ENCODE measurements at regions not wholly inside any gene's neighbourhood (a gene's known extent, or its start where the extent isn't known, plus 50 kb on each side); places are given as distances from the start of the nearest gene placed in this dataset.
A peak's percentile ranks its signal among the peaks of the same experiment; 100 is the strongest.

DNA sequence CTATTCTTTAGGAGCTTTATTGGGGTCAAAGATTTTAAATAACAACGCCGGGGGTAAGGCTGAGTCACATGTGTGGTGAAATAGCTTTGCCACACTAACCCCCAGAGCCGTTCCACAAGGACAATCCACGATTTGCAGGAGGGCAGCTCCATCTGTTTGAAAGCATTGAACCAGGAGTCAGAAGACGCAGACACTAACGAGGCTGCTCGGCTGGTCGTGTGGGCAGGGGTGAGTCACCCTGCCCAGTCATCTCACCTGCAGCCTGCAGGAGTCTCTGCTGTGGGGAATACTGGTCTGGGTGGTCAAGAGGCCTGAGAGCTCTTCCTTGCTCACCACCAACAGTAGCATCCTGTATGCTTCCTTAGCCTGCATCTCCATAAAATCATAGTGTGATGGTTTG is 149.2 kb upstream of the NCK2 start:
- DNase-seq (ENCODE audit: low read depth): peak; percentile 71

DNA sequence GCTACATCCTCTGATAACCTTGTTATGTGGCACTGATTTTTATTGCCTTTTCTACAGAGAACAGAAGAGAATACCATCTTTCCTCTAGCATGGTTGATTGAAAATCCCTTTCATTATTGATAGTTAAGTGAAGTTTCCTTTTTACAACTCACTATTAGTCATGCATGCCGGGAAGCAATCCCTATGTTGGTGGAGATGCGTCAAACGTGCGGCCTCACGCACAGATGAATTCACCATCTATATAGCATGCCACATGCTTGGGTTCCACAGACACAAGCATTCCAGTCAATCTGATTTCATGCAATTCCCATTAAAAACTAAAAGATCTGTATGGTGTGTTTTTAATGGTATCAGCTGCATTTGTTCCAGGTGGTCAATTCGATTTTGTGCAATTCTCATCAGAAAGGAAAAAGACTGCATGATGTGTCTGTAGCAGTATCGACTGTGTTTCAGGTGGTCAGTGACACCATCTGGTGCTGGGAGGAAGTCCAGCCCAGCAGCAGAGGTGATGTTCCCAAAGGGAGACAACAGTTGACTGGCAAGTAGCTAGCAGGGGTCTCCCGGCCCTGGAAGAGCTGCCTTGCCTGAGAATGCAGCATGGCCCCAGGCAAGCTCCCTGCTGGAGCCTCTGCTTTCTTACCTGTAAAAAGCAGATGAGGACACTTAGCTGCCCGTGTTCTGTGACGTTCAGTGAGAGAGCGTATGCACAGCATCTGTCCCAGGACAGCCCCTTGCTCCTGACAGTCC is 151.3 kb upstream of the NCK2 start:
- peak; percentile 39 for DNase-seq (ENCODE audit: low read depth)

DNA sequence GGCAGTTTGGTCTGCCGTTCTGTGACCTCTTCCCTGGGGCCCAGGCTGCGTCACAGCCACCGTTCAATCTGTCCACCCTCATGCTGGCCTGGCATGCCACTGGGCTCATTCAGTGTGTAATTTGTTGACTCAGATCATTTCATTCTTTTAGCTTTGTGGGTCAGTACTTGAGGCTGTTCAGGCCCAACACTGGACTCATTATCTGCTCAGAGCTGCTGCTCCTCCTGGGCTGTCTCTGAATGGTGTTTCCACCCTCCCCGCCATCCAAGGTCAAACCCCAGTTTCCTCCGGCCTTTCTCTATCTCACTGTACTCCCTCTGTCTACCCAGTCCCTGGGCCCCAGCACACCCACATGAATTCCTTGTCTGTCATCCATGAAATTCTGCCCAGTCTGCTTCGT is 152.4 kb upstream of the NCK2 start:
- no peak for DNase-seq (ENCODE audit: low read depth)

DNA sequence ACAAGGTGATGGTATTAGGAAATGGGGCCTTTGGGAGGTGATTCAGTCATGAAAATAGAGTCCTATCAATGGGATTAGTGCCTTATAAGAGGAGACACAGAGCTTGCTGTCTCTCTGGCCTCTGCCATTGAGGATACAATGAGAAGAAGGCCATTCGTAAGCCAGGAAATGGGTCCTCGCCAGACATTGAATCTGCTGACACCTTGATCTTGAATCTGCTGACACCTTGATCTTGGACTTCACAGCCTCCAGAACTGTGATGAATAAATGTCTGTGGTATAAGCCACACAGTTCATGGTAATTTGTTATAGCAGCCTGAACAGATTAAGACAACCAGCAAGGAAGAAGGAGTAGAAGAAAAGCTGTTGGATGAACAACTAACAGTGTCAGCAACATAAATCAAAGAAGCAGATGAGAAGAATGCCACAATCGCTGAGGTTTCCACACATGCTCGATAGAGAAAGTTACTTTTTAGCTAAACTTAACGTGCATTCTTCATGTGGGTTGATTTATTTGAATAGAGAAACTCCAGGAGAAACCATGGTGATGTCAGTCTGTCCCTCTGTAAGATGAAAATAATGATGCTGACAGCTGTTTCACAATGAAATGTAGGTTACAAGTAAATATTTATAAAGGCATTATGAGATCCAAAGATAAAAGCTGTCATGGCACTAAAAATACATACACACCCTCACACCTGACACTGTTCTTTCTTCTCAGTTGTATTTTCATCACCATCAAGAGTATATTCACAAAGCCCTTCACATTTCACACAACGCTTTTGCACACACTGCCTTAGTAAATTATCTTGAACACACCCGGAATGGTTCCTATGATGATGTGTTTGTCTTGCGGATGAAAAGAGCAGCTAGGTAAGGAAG is 153.7 kb upstream of the NCK2 start:
- no peak for DNase-seq (ENCODE audit: low read depth)

DNA sequence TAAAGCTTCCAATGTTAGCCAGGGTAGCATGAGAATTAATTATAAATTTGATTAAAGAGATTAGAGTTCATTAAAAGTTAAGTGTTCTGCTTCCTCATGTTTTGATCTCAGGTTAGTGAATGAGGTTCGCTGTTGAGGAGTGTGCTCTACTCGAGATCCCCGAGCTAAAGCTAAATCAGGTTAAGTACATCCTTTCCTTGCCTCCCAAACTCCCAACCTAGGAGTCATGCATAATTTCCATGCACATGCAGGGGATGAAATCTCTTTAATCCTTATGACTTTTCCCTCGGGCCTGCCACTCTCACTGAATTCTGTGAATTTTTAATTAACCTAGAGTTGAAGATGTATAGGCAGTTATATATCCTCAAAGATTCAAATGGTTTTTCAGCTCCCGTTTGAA is 156.1 kb upstream of the NCK2 start:
- no peak for DNase-seq (ENCODE audit: low read depth)

DNA sequence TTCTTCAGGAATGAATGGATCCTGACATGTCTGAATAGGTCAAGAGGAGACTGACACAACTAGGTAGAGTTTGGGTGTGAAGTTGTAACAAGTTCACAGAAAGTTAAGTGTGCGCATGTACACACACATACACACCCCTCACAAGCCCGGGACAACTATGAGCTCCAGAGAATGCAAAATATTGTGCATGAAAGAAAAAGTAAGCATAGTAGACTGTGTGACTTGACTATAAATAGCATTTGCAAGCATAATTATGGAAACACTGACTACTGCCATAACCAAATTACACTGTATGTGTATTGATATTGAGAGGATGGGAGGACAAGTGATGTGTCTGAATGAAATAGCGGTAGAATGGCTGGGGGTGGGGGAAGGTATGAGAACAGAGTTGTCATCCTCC is 157.1 kb upstream of the NCK2 start:
- no peak for DNase-seq (ENCODE audit: low read depth)

DNA sequence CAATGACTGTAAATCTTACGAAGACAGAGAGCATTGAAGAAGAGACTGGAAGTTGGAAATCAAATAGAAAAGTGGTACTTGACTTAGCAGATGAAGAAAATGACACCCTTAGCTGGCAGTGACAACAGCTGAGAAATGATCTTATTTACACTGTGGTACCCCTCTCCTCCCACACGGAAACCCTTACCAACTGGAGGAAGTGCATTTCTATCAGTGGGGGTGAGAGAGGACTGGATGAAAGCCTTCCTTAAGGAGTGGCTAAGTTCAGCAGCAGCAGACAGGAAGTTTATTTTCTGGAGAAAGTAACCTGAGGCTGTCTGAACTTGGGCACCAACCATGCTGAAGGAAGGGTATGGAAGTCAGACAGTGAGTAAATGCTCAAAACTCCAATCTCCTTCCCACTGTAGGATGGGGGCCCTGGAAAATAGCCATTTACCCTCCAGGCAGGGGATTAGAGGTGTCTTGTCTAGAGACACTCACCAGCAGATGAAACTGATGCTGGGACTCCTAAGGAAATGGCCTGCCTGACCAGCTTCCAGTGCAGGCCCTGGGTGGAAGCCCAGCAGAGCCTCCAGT is 160.2 kb upstream of the NCK2 start:
- DNase-seq (ENCODE audit: low read depth): no peak

DNA sequence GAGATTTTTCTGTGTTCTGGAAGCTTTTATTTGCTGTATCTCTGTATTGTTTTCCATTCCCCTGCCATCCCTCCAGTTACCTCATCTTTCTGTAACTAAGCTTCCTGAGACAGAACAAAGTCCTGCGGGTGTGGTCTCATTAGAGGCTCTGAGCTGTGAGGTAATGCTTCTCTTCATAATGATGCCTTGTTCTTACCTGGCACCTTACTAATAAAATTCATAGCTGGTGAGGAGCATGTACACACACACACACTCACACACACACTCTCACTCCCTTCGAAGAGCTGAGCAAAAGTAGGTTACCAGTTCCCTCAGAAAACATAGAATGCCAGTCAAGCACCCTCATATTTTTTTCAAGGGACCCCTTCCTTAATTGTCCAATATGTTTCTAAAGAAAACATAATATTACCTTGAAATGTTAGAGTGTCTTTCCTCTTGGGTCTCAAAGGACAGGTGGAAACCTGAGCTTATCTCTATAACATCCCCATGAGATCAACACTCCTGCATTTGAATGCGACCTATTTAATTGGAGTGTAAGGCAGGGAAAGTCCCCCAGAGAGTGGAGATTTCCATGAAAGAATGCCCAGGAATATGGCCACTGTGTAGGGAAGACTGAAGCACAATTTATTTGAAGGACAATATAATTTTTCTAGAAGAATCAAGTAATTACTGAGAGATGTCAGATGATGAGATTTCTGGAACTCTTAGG is 161.6 kb upstream of the NCK2 start:
- no peak for DNase-seq (ENCODE audit: low read depth)

DNA sequence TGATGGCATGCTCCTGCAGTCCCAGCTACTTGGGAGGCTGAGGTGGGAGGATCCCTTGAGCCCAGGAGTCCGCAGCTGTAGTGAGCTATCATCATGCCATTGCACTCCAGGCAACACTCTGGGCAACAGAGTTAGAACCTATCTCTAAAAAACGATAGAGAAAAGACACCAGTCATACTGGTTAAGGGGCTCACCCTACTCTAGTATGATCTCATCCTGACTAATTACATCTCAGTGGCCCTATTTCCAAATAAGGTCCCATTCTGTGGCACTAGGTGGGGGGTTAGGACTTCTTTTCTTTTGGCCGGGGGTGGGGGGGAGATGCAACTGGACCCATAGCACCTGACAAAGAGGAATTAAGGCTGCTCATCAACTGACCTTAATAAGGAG is 163.2 kb upstream of the NCK2 start:
- no peak for DNase-seq (ENCODE audit: low read depth)

DNA sequence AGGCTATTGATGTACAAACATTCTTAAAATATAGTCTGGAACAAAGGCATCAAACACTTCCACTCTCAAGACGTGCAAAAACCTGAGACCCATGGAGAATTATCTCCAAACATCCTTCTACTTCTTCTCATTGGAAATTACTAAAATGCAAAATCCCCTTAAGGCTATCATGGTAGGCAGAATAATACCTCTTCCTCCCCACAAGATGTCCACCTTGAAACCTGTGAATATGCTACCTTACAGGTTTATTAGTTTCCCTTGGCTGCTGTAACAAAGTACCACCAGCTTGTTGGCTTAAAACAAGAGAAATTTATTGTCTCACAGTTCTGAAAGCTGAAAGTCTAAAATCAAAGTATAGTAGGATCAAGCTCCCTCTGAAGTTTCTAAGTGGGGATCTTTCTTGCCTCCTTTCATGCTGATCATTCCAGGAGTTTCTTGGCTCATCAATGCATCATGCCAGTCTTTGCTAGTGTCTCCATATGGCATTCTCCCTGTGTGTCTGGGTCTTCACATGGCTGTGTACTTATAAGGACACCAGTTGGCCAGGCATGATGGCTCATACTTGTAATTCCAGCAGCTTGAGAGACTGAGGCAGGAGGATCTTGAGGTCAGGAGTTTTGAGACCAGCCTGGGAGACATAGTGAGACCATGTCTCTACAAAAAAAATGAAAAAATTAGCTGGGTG is 163.7 kb upstream of the NCK2 start:
- DNase-seq (ENCODE audit: low read depth): no peak

DNA sequence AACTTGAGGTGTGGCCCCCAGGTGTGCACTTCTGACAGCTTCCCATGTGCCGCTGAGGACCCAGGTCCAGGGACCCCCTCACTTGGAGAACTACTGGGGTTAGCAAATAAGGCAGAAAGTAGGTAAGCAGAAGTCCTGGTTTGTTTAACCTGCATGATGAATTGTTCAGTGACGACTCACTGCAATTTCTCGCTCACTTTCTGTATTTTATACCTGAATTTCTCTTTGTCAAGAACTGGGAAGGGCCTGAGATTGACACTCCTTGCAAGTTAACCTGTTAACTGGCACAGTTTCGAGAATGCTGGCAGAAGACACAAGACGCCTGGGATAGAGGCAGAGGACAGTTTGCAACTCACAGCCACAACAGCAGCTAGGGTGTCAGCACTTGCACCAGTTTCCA is 164.5 kb upstream of the NCK2 start:
- no peak for DNase-seq (ENCODE audit: low read depth)

DNA sequence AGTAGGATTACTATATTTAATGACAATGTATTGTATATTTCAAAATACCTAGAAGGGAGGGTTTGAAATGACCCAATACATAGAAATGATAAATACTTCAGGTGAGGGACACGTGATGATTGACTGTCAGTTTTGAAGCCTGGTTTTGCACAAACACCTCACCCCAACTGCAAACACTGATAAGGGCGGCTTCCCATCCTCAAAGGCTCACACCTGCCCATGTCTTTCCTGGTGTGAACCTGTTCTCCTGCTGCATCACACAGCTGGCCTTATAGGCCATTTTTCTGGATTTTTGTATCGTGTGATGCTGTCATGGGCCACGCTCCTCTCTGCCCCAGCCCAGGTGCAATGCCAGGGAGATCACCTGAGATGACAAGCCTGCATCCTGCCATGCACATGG is 166.5 kb upstream of the NCK2 start:
- DNase-seq (ENCODE audit: low read depth): no peak

DNA sequence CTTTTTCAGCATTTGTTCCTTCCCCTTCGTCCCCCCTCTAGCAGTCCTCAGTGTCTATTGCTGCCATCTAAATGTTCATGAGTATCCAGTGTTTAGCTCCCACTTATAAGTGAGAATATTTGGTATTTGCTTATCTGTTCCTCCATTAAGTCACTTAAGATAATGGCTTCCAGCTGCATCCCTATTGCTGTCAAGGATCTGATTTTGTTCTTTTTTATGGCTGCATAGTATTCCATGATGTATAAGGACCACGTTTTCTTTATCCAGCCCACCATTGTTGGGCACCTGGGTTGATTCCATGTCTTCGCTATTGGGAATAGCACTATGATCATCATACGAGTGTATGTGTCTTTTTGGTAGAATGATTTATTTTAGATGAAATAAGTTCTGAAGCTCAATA is 166.9 kb upstream of the NCK2 start:
- no peak for DNase-seq (ENCODE audit: low read depth)

DNA sequence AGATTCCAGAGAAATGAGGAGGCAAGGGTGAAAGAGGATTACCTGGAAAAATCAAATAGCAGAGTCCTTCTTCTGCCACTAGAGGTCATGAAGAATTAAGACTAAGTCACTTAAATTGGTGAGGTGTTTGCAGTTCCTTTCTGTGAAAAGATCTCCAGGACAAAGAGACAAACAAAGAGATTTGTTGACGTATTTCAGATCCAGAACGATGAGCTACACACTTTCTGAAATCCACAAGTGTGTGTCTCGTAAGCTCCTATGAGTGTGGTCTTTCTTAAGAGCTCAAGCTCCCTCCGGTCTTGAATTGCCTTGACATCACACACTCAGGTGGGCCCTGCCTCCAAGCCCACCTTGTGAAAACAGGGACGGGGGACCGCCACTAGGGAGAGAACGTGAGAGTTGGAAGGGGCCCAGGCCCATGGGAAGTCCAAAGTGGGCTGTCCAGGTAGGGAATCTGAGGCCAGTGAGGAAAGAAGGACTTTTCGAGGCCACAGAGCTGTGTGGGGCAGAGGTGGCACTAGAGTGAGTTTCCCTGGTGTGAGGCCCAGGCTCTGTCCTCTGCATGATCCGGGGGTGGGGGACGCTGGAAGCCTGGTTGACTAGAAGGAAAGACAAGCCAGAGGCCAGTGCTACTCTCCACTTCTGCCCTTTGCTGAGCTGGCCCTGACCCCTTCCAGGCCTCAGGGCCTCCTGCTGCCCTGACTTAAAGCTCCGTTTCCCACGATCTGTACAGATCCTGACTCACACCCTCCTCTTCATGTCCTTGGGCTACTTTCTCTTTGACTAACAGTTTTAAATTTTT is 168.1 kb upstream of the NCK2 start:
- DNase-seq (ENCODE audit: low read depth): peak; percentile 51

DNA sequence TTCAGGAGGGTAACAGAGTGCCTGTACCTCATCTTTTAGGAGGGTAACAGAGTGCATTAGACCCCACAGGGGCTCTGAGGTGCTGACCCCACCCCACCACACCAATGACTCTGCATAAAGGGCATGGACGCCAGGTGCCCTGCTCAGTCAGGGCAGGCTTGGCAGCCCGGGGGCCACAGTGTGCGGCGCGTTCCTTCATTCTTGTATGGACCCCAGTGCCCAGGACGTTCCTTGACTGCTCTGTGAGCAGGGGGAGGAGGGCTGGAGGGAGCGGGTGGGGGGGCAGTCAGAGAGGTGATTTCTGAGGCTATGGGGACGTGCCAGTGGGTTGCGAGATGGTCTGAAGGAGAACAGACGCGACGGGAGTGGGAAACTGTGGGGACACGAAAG is 168.7 kb upstream of the NCK2 start:
- DNase-seq (ENCODE audit: low read depth): no peak

DNA sequence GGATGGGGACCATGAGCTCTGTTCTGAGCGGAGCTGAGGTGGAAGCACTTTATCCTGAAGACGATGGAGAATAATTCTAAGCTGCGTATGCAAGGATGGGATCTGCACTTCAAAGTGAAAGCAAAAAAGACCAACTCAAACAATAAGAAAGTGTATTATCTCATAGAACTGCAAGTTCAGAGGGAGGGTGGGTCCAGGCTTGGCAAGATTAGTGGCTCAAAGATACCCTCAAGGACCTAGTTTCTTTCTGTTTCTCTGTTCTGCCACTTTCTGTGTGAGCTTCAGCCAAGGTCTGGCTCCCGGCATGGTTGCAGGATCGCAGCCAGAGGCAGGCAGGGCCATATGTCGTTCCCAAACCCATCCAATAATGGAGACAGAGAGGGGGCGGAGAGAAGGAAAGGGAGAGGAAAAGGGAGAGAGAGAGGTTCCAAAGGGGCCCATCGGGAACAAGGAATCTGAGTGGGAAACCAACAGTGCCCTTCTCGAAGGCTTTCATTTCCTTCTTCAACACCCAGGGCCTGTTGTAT is 169.2 kb upstream of the NCK2 start:
- DNase-seq (ENCODE audit: low read depth): no peak

DNA sequence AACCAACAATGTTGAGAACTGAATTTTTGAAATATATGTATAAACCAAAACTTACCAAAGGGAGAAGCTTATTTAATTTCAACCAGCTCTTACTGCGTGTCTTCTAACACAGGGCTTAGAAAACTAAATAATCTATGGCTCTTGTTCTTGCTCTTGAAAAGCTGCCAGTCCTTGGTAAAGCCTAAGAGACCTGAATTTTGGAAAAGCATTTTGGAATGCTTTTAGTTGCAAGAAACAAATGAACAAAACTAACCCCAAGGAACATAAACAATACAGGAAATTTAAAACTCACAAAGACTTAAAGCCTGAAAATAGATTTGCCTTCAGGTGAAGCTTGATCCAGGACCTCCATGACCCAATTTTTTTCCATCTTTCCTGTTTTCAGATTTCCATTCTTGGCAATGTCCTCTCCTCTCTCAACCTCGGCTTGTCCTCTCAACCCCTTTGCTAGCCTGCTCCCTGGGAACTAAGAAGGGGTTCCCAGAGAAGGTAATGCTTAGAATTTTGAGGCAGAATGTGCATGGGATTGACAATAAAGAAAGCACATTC is 169.8 kb upstream of the NCK2 start:
- DNase-seq (ENCODE audit: low read depth): no peak

DNA sequence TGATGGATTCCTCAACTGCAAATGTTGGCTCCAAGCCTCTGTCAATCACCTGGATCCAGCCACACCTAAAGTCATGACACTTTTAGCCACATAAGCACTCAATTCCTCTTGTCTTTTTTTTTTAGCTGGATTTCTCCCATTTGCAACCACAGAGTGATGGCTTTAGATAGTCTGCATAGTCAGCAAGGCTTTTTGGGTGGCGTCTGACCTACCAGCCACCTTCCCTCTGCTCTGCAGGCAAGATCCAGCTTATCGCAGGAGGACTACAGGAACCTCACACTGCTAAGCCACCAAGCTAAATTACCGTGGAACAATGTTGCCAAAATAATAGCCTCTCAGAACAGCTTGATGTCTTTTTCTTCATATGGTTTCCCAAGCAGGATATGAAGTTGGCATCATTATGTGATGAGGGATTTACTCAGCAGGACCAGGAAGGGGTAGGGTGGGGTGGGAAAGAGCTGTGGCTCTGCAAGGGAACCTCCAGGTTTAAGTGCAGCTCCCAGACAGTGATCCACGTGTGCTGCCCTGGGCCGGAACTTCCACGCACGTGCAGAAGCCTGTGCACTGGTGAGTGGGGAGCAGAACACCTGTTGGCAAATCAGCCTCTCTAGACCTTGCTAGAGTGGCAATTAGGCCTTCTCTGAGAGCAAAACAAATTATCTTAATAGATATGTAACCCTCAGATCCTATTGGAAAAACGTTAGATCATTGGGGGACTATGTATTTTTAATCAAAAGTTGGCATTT is 170.6 kb upstream of the NCK2 start:
- DNase-seq (ENCODE audit: low read depth): no peak

DNA sequence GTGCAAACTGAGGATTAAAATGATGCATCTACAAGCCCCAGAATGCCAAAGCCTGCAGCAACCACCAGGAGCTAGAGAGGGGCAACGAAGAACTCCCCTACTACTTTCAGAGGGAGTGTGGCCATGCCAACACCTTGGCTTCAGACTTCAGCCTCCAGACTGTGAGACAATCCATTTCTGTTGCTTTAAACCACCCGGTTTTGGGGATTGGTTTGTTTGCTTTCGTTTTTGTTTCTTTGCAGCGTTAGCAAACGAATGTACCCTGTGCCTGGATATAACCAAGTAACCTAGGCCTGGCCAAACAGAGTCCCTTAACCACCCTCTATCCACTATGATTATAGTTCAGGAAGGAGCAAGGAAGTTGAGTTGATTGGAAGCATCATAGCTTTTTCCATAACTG is 171.2 kb upstream of the NCK2 start:
- no peak for DNase-seq (ENCODE audit: low read depth)

Data from Daoy (cell line).